Activated naive CD8-positive, alpha-beta T cell treated with anti-CD3 and anti-CD28 coated beads, Interleukin-2, amount 10 ng/mL, durations not matched to agents 7 days and 5 days (primary cell): ENCODE measurements at regions not wholly inside any gene's neighbourhood (a gene's known extent, or its start where the extent isn't known, plus 50 kb on each side); places are given as distances from the start of the nearest gene placed in this dataset.

ENCODE experiments used
- ATAC-seq: fragments of 150-1000 bp; cut with Tn5 transposase; one replicate; pipeline ENCODE4 v1.10.0; 2021; ENCODE audit warnings: low read depth, moderate library complexity
- POLR2A ChIA-PET: fragments of 350-600 bp; sonication (Branson Sonifier 250); formaldehyde crosslinking; loops from one replicate; lab custom pipeline; 2021; ENCODE audit warnings: antibody characterized with exemption; lab: Charles Lee
- DNase-seq: peaks from one replicate; pipeline ENCODE4 v3.0.0; 2021
- H3K27ac Mint-ChIP-seq: one replicate; pipeline ENCODE4 v1.8.0; 2022; ENCODE audit warnings: mild to moderate bottlenecking, mixed read lengths
- H3K27me3 Mint-ChIP-seq: one replicate; pipeline ENCODE4 v1.8.0; 2022; ENCODE audit warnings: mild to moderate bottlenecking, moderate library complexity, mixed read lengths
- H3K36me3 Mint-ChIP-seq: one replicate; pipeline ENCODE4 v1.8.0; 2021; ENCODE audit warnings: mild to moderate bottlenecking, mixed read lengths
- H3K4me1 Mint-ChIP-seq: one replicate; pipeline ENCODE4 v1.8.0; 2021; ENCODE audit warnings: mixed read lengths
- H3K4me3 Mint-ChIP-seq: one replicate; pipeline ENCODE4 v1.8.0; 2022; ENCODE audit warnings: mild to moderate bottlenecking, moderate library complexity, mixed read lengths
- H3K9me3 Mint-ChIP-seq: one replicate; pipeline ENCODE4 v1.8.0; 2021; ENCODE audit warnings: mixed read lengths

GRCh38 chr1:193649587-193649986 is 463.2 kb upstream of the B3GALT2 start:
- no peaks in the 10 kb centered on the region for H3K27me3 Mint-ChIP-seq
- H3K36me3 Mint-ChIP-seq: peaks cover 13% of the 10 kb centered on the region
- no peak for DNase-seq
- H3K4me3 Mint-ChIP-seq: no peak overlapping the region
- POLR2A ChIA-PET: no interaction called here
- no peak for ATAC-seq
- no peak overlapping the region for H3K27ac Mint-ChIP-seq
- peaks cover 27% of the 10 kb centered on the region for H3K9me3 Mint-ChIP-seq
- H3K4me1 Mint-ChIP-seq: no peaks in the 10 kb centered on the region

GRCh38 chr1:193634876-193635275 is 448.5 kb upstream of the B3GALT2 start:
- Mint-ChIP-seq H3K36me3 (peaks cover 4% of the 10 kb centered on the region), H3K9me3 (peaks cover 5% of the 10 kb centered on the region), H3K4me1 (peaks cover 8% of the 10 kb centered on the region), H3K4me3 (no peak overlapping the region), H3K27ac (no peak overlapping the region), H3K27me3 (no peaks in the 10 kb centered on the region)
- DNase-seq (no peak), ATAC-seq (no peak)
- POLR2A ChIA-PET: no interaction called here

GRCh38 chr1:193634470-193634869 is 448.1 kb upstream of the B3GALT2 start:
- H3K4me3 Mint-ChIP-seq: no peak overlapping the region
- ATAC-seq (no peak), DNase-seq (no peak)
- H3K4me1 Mint-ChIP-seq: peaks cover 8% of the 10 kb centered on the region
- H3K36me3 Mint-ChIP-seq: peaks cover 4% of the 10 kb centered on the region
- POLR2A ChIA-PET: no interaction called here
- no peaks in the 10 kb centered on the region for H3K27me3 Mint-ChIP-seq
- H3K27ac Mint-ChIP-seq: no peak overlapping the region
- peaks cover 5% of the 10 kb centered on the region for H3K9me3 Mint-ChIP-seq

- H3K4me1 Mint-ChIP-seq: peaks cover 8% of the 10 kb centered on the region
- no peak for ATAC-seq
- H3K9me3 Mint-ChIP-seq: peaks cover 7% of the 10 kb centered on the region
- peaks cover 3% of the 10 kb centered on the region for H3K27me3 Mint-ChIP-seq
- POLR2A ChIA-PET: no interaction called here
- H3K36me3 Mint-ChIP-seq: peaks cover 6% of the 10 kb centered on the region
- no peak overlapping the region for H3K27ac Mint-ChIP-seq
- no peak for DNase-seq
- no peak overlapping the region for H3K4me3 Mint-ChIP-seq
Observed at GRCh38 chr1:193633991-193634390, 447.6 kb upstream of the B3GALT2 start.

- Mint-ChIP-seq H3K4me1 (peaks cover 8% of the 10 kb centered on the region), H3K4me3 (no peak overlapping the region), H3K27me3 (peaks cover 4% of the 10 kb centered on the region), H3K9me3 (peaks cover 8% of the 10 kb centered on the region), H3K27ac (no peak overlapping the region), H3K36me3 (peaks cover 6% of the 10 kb centered on the region)
- POLR2A ChIA-PET: no interaction called here
- DNase-seq (no peak), ATAC-seq (no peak)
Observed at GRCh38 chr1:193633093-193633492, 446.7 kb upstream of the B3GALT2 start.

GRCh38 chr1:193631306-193631705 is 444.9 kb upstream of the B3GALT2 start:
- DNase-seq (no peak), ATAC-seq (no peak)
- H3K36me3 Mint-ChIP-seq: peaks cover 6% of the 10 kb centered on the region
- peaks cover 4% of the 10 kb centered on the region for H3K27me3 Mint-ChIP-seq
- H3K27ac Mint-ChIP-seq: no peak overlapping the region
- peaks cover 8% of the 10 kb centered on the region for H3K9me3 Mint-ChIP-seq
- POLR2A ChIA-PET: no interaction called here
- peaks cover 8% of the 10 kb centered on the region for H3K4me1 Mint-ChIP-seq
- H3K4me3 Mint-ChIP-seq: no peak overlapping the region

- POLR2A ChIA-PET: no interaction called here
- H3K27ac Mint-ChIP-seq: no peak overlapping the region
Observed at GRCh38 chr1:193629875-193630274, 443.5 kb upstream of the B3GALT2 start.

GRCh38 chr1:193626695-193627094 is 440.3 kb upstream of the B3GALT2 start:
- Mint-ChIP-seq H3K27me3 (peaks cover 4% of the 10 kb centered on the region), H3K27ac (no peak overlapping the region), H3K4me3 (no peak overlapping the region), H3K36me3 (peaks cover 2% of the 10 kb centered on the region), H3K9me3 (peaks cover 6% of the 10 kb centered on the region), H3K4me1 (no peaks in the 10 kb centered on the region)
- POLR2A ChIA-PET: no interaction called here
- ATAC-seq (no peak), DNase-seq (no peak)

More at GRCh38 chr1:193629875-193630274, 443.5 kb upstream of the B3GALT2 start:
- ATAC-seq: no peak
- Mint-ChIP-seq H3K36me3 (peaks cover 4% of the 10 kb centered on the region), H3K27me3 (peaks cover 4% of the 10 kb centered on the region), H3K4me3 (no peak overlapping the region), H3K4me1 (peaks cover 6% of the 10 kb centered on the region), H3K9me3 (peaks cover 8% of the 10 kb centered on the region)
- no peak for DNase-seq

GRCh38 chr1:193625255-193625654 is 438.8 kb upstream of the B3GALT2 start:
- H3K4me1 Mint-ChIP-seq: no peaks in the 10 kb centered on the region
- no peak for ATAC-seq

GRCh38 chr1:193619911-193620310 is 433.5 kb upstream of the B3GALT2 start:
- Mint-ChIP-seq H3K27ac (no peak overlapping the region), H3K36me3 (no peaks in the 10 kb centered on the region), H3K4me1 (peaks cover 1% of the 10 kb centered on the region), H3K27me3 (no peaks in the 10 kb centered on the region), H3K4me3 (no peak overlapping the region), H3K9me3 (peaks cover 8% of the 10 kb centered on the region)
- POLR2A ChIA-PET: no interaction called here
- ATAC-seq (no peak), DNase-seq (no peak)

More at GRCh38 chr1:193625255-193625654, 438.8 kb upstream of the B3GALT2 start:
- Mint-ChIP-seq H3K4me3 (no peak overlapping the region), H3K9me3 (peaks cover 5% of the 10 kb centered on the region), H3K36me3 (peaks cover 2% of the 10 kb centered on the region), H3K27ac (no peak overlapping the region), H3K27me3 (peaks cover 4% of the 10 kb centered on the region)
- DNase-seq: no peak
- POLR2A ChIA-PET: no interaction called here

- Mint-ChIP-seq H3K4me3 (no peak overlapping the region), H3K4me1 (peaks cover 1% of the 10 kb centered on the region), H3K36me3 (no peaks in the 10 kb centered on the region), H3K9me3 (peaks cover 8% of the 10 kb centered on the region), H3K27me3 (no peaks in the 10 kb centered on the region), H3K27ac (no peak overlapping the region)
- ATAC-seq: no peak
- DNase-seq: no peak
- POLR2A ChIA-PET: no interaction called here
Observed at GRCh38 chr1:193614817-193615216, 428.4 kb upstream of the B3GALT2 start.

- DNase-seq (no peak), ATAC-seq (no peak)
- Mint-ChIP-seq H3K27ac (no peak overlapping the region), H3K9me3 (peaks cover 8% of the 10 kb centered on the region), H3K27me3 (no peaks in the 10 kb centered on the region), H3K4me3 (no peak overlapping the region), H3K36me3 (no peaks in the 10 kb centered on the region), H3K4me1 (peaks cover 1% of the 10 kb centered on the region)
- POLR2A ChIA-PET: no interaction called here
Observed at GRCh38 chr1:193614275-193614674, 427.9 kb upstream of the B3GALT2 start.

GRCh38 chr1:193613041-193613440 is 426.6 kb upstream of the B3GALT2 start:
- peaks cover 7% of the 10 kb centered on the region for H3K9me3 Mint-ChIP-seq
- H3K27ac Mint-ChIP-seq: no peak overlapping the region

GRCh38 chr1:193609592-193609991 is 423.2 kb upstream of the B3GALT2 start:
- POLR2A ChIA-PET: no interaction called here
- no peaks in the 10 kb centered on the region for H3K27me3 Mint-ChIP-seq
- H3K36me3 Mint-ChIP-seq: peaks cover 3% of the 10 kb centered on the region
- no peak for DNase-seq
- no peak overlapping the region for H3K4me3 Mint-ChIP-seq
- no peak for ATAC-seq
- peaks cover 6% of the 10 kb centered on the region for H3K9me3 Mint-ChIP-seq
- no peak overlapping the region for H3K27ac Mint-ChIP-seq
- peaks cover 5% of the 10 kb centered on the region for H3K4me1 Mint-ChIP-seq

More at GRCh38 chr1:193613041-193613440, 426.6 kb upstream of the B3GALT2 start:
- Mint-ChIP-seq H3K36me3 (peaks cover 3% of the 10 kb centered on the region), H3K27me3 (no peaks in the 10 kb centered on the region), H3K4me3 (no peak overlapping the region), H3K4me1 (no peaks in the 10 kb centered on the region)
- ATAC-seq (no peak), DNase-seq (no peak)
- POLR2A ChIA-PET: no interaction called here

GRCh38 chr1:193607787-193608186 is 421.4 kb upstream of the B3GALT2 start:
- Mint-ChIP-seq H3K4me3 (no peak overlapping the region), H3K27ac (no peak overlapping the region), H3K4me1 (peaks cover 5% of the 10 kb centered on the region), H3K36me3 (peaks cover 5% of the 10 kb centered on the region), H3K9me3 (peaks cover 4% of the 10 kb centered on the region), H3K27me3 (no peaks in the 10 kb centered on the region)
- POLR2A ChIA-PET: no interaction called here
- no peak for DNase-seq
- no peak for ATAC-seq
